K562 (cell line): ENCODE measurements at regions not wholly inside any gene's neighbourhood (a gene's known extent, or its start where the extent isn't known, plus 50 kb on each side); places are given as distances from the start of the nearest gene placed in this dataset.

Experiments
- ATAC-seq: fragments of 200-7000 bp; cut with Tn5 transposase; 3 replicates; pipeline ENCODE4 v1.9.1; 2020; ENCODE audit warnings: moderate library complexity
- BruUV-seq: library from RNA; stranded (reverse); fragments of 400-500 nt; replicated peaks from 2 replicates; lab custom pipeline; 2021; lab: Mats Ljungman, UMichigan
- CTCF ChIA-PET: fragments of 300-600 bp; formaldehyde crosslinking; extraction: SDS; loops from one replicate; lab custom pipeline; 2021; ENCODE audit warnings: low intra/inter-chr PET ratio; lab: Yijun Ruan, JAX
- POLR2A ChIA-PET: fragments of 300-600, 350-650 bp; sonication (Branson Sonifier 250); formaldehyde crosslinking; extraction: SDS; loops from one replicate; lab custom pipeline; 2021; ENCODE audit warnings: antibody characterized with exemption, inconsistent platforms; lab: Yijun Ruan, JAX
- DNase-seq, 4 experiments: peaks; one replicate each; pipeline versions ENCODE4 v3.0.0 to v3.0.0-alpha.2; 2011 to 2018; ENCODE audit warnings: low spot score in 3 of 4, mixed read lengths in 3 of 4; ENCODE audit errors: extremely low read depth in 1 of 4
- FAIRE-seq: peaks from 2 replicates; lab custom pipeline; 2011; peaks lifted over from hg19 to GRCh38; lab: Jason Lieb, UNC
- H2AFZ ChIP-seq: 2 replicates; pipeline ENCODE4 v1.6.0; 2011; ENCODE audit warnings: low read depth, low read length, control low read depth, inconsistent platforms
- H3K27ac ChIP-seq: fragments of 200-600 bp; 3 replicates; pipeline ENCODE4 v1.8.0; 2011; ENCODE audit warnings: low read depth, mild to moderate bottlenecking, control low read depth, inconsistent platforms, low read length, moderate library complexity, mixed read lengths; ENCODE audit errors: extremely low read depth
- H3K27me3 ChIP-seq, 2 experiments: fragments of 300-600 bp in 1 of 2; 2 replicates in 1 of 2; 3 replicates in 1 of 2; pipeline versions ENCODE4 v1.6.0 to v1.8.0; 2011; ENCODE audit warnings: inconsistent platforms in 2 of 2, low read length in 2 of 2, mild to moderate bottlenecking in 1 of 2, mixed read lengths in 1 of 2, moderate library complexity in 1 of 2; ENCODE audit not compliant: control insufficient read depth in 2 of 2, insufficient read depth in 2 of 2
- H3K36me3 ChIP-seq: fragments of 300-600 bp; 3 replicates; pipeline ENCODE4 v1.8.0; 2011; ENCODE audit warnings: mild to moderate bottlenecking, low read length, inconsistent platforms; ENCODE audit not compliant: control insufficient read depth, insufficient read depth
- H3K4me1 ChIP-seq, 2 experiments: fragments of 200-600 bp in 1 of 2; replicated peaks in 1 of 2; 2 replicates in 1 of 2; 3 replicates in 1 of 2; pipeline versions ENCODE4 v1.5.1 to v1.8.0; 2011; ENCODE audit warnings: inconsistent platforms in 2 of 2, low read length in 2 of 2, mild to moderate bottlenecking in 1 of 2, mixed read lengths in 1 of 2, moderate library complexity in 1 of 2; ENCODE audit not compliant: control insufficient read depth in 2 of 2, insufficient read depth in 2 of 2
- H3K4me2 ChIP-seq: 2 replicates; pipeline ENCODE4 v1.6.1; 2011; ENCODE audit warnings: low read length, control low read depth, inconsistent platforms, mixed read lengths; ENCODE audit not compliant: insufficient read depth
- H3K4me3 ChIP-seq: fragments of 200-600 bp; sonication (generic), shearing (Covaris generic); 2 replicates; pipeline ENCODE4 v1.5.1; 2016; ENCODE audit warnings: control low read depth, inconsistent platforms
- H3K79me2 ChIP-seq: fragments of 200-600 bp; 3 replicates; pipeline ENCODE4 v1.8.0; 2011; ENCODE audit warnings: low read length, inconsistent platforms; ENCODE audit not compliant: control insufficient read depth, insufficient read depth
- H3K9ac ChIP-seq, 2 experiments: 2 replicates each; pipeline versions ENCODE4 v1.6.0 to v1.6.1; 2011; ENCODE audit warnings: low read depth in 2 of 2, low read length in 2 of 2, control low read depth in 1 of 2, inconsistent platforms in 1 of 2, mild to moderate bottlenecking in 1 of 2, mixed read lengths in 1 of 2; ENCODE audit not compliant: insufficient read depth in 1 of 2
- H3K9me1 ChIP-seq: one replicate; pipeline ENCODE4 v1.6.0; 2011; ENCODE audit warnings: inconsistent platforms, mild to moderate bottlenecking, low read length, moderate library complexity; ENCODE audit not compliant: control insufficient read depth, insufficient read depth
- H3K9me3 ChIP-seq: replicated peaks from 2 replicates; pipeline ENCODE4 v1.5.1; 2011; ENCODE audit warnings: low read depth, low read length, inconsistent platforms; ENCODE audit not compliant: control insufficient read depth, insufficient read depth
- H4K20me1 ChIP-seq: replicated peaks from 2 replicates; pipeline ENCODE4 v1.6.1; 2011; ENCODE audit warnings: low read length, inconsistent platforms, mixed read lengths; ENCODE audit not compliant: control insufficient read depth, insufficient read depth
- ATF1 ChIP-seq, 2 experiments: fragments of 450-650 bp in 1 of 2; IDR thresholded peaks; 2 replicates each; pipeline ENCODE4 v1.6.1; 2016; ENCODE audit warnings: missing compliant biosample characterization in 1 of 2, missing genetic modification characterization in 1 of 2
- CSDE1 ChIP-seq, 2 experiments: fragments of 450-650 bp; IDR thresholded peaks; 2 replicates each; pipeline ENCODE4 v1.6.1; 2016; ENCODE audit warnings: mild to moderate bottlenecking in 1 of 2
- LCOR ChIP-seq: sonication (generic); formaldehyde crosslinking; IDR thresholded peaks from 2 replicates; pipeline ENCODE4 v1.8.0; 2022; ENCODE audit warnings: mild to moderate bottlenecking, missing genetic modification reagents
- SMARCA5 ChIP-seq: fragments of 450-650 bp; IDR thresholded peaks from 2 replicates; pipeline ENCODE4 v1.6.1; 2016
- SMARCC2 ChIP-seq: fragments of 450-650 bp; IDR thresholded peaks from 2 replicates; pipeline ENCODE4 v1.6.1; 2017; ENCODE audit warnings: antibody characterized with exemption, moderate library complexity, mild to moderate bottlenecking, low read depth
- TEAD1 ChIP-seq, 2 experiments: fragments of 450-650 bp in 1 of 2; sonication (generic) in 1 of 2; formaldehyde crosslinking; IDR thresholded peaks; 2 replicates each; pipeline versions ENCODE4 v1.4.0 to v1.8.0; 2020 to 2022; ENCODE audit warnings: mild to moderate bottlenecking in 2 of 2, missing genetic modification reagents in 1 of 2
- ZNF445 ChIP-seq: fragments of 250-450 bp; sonication (Bioruptor Pico); IDR thresholded peaks from 2 replicates; pipeline ENCODE4 v1.4.0; 2020; ENCODE audit warnings: low read depth, mild to moderate bottlenecking, moderate library complexity
- ZNF561 ChIP-seq: fragments of 450-650 bp; formaldehyde crosslinking; conservative IDR thresholded peaks from 2 replicates; pipeline ENCODE4 v1.4.0; 2020; ENCODE audit warnings: mild to moderate bottlenecking, moderate library complexity
- ZNF77 ChIP-seq: fragments of 250-450 bp; sonication (Bioruptor Pico); IDR thresholded peaks from 2 replicates; pipeline ENCODE4 v1.5.0; 2020
- ZZZ3 ChIP-seq: fragments of 450-650 bp; IDR thresholded peaks from 2 replicates; pipeline ENCODE4 v1.6.1; 2016; ENCODE audit warnings: antibody characterized with exemption, mild to moderate bottlenecking, moderate library complexity
- WGBS: fragments of 100-300 bp; shearing (Covaris generic); methylation state at CpG from one replicate; pipeline ENCODE4 v1.1.6; 2016; ENCODE audit warnings: low coverage, mixed read lengths; ENCODE audit not compliant: insufficient coverage; ENCODE audit errors: missing lambda C conversion rate; 5-methylcytosine and 5-hydroxymethylcytosine counted together
- in situ Hi-C: fragments of 300-500 bp; cut with MboI; formaldehyde crosslinking; loops from 4 replicates; pipeline ENCODE4 v1.15.0; 2018; ENCODE audit warnings: inconsistent platforms, mixed read lengths
- intact Hi-C: fragments of 100-400 bp; cut with micrococcal nuclease; formaldehyde crosslinking; loops from 2 replicates; pipeline ENCODE4 v1.14.2; 2022
- TF ChIP-seq, protein P1 (sequence below), 2 experiments: fragments of 450-650 bp; formaldehyde crosslinking in 1 of 2; IDR thresholded peaks; 2 replicates each; pipeline versions ENCODE4 v1.4.0 to v1.6.1; 2014 to 2020; ENCODE audit warnings: mild to moderate bottlenecking in 2 of 2, borderline replicate concordance in 1 of 2, low read depth in 1 of 2
- TF ChIP-seq, protein P2 (sequence below): IDR thresholded peaks from 2 replicates; pipeline ENCODE4 v1.6.1; 2016; ENCODE audit warnings: missing genetic modification characterization, missing compliant biosample characterization
- TF ChIP-seq, protein P3 (sequence below): fragments of 250-450 bp; sonication (Bioruptor Pico); IDR thresholded peaks from 2 replicates; pipeline ENCODE4 v1.5.0; 2020; ENCODE audit warnings: mild to moderate bottlenecking

DNA sequence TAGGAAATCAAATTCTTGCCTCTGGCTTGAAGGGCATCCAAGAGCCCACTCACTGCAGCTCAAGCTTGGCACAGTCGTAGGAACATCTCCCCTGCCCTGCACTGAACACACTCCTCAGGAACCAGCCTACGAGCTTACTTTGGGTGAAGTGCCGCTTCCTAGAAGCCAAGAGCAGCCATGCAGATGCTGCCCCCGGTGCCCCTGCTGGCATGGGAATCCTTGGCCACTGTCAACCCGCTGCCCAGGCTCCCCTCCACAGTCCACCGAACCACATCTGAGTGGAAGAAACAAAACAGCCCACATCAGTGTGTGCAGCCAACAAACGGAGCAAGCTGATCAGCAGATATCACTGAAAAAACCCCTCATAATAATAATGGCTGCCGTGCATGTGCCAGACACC is 89.8 kb downstream of the TMEM215 start:
- H3K9me1 ChIP-seq: no peaks in the 10 kb centered on the region
- H3K27ac ChIP-seq: no peak overlapping the region
- 16% methylated on average over 8 of the region's 8 CpGs for WGBS
- H3K4me2 ChIP-seq: no peak overlapping the region
- DNase-seq: no peak
- intact Hi-C loops: no loop called here
- CTCF ChIA-PET: no interaction called here
- POLR2A ChIA-PET: interaction anchor here (1.0 kb wide), 1 partner anchor 9 kb away, joined by 4 read pairs; no protein-coding TSS in a partner anchor
- no peak overlapping the region for H3K4me3 ChIP-seq
- FAIRE-seq: no peak
- no peaks in the 10 kb centered on the region for H3K27me3 ChIP-seq
- H4K20me1 ChIP-seq: no peaks in the 10 kb centered on the region
- no peaks in the 10 kb centered on the region; a peak in 2 of 5 replicates for H3K4me1 ChIP-seq
- H3K9ac ChIP-seq: no peak overlapping the region
- H3K79me2 ChIP-seq: no peaks in the 10 kb centered on the region
- H3K36me3 ChIP-seq: no peaks in the 10 kb centered on the region
- no peak overlapping the region for H2AFZ ChIP-seq
- no peak for ATAC-seq
- H3K9me3 ChIP-seq: no peaks in the 10 kb centered on the region
- BruUV-seq: no TSS peak
- in situ Hi-C loops: no loop called here
- TF ChIP-seq LCOR (CRISPR knock-in tag): no peak
- no peak for TF ChIP-seq ZNF77 (CRISPR knock-in tag)
- TF ChIP-seq TEAD1 (CRISPR knock-in tag; IDR thresholded peaks at IDR 0.05): no peak
- TF ChIP-seq ATF1 (CRISPR knock-in tag; IDR thresholded peaks at IDR 0.05): no peak
- TF ChIP-seq ATF1 (tag; IDR thresholded peaks at IDR 0.05): no peak
- TF ChIP-seq, protein P1, sequence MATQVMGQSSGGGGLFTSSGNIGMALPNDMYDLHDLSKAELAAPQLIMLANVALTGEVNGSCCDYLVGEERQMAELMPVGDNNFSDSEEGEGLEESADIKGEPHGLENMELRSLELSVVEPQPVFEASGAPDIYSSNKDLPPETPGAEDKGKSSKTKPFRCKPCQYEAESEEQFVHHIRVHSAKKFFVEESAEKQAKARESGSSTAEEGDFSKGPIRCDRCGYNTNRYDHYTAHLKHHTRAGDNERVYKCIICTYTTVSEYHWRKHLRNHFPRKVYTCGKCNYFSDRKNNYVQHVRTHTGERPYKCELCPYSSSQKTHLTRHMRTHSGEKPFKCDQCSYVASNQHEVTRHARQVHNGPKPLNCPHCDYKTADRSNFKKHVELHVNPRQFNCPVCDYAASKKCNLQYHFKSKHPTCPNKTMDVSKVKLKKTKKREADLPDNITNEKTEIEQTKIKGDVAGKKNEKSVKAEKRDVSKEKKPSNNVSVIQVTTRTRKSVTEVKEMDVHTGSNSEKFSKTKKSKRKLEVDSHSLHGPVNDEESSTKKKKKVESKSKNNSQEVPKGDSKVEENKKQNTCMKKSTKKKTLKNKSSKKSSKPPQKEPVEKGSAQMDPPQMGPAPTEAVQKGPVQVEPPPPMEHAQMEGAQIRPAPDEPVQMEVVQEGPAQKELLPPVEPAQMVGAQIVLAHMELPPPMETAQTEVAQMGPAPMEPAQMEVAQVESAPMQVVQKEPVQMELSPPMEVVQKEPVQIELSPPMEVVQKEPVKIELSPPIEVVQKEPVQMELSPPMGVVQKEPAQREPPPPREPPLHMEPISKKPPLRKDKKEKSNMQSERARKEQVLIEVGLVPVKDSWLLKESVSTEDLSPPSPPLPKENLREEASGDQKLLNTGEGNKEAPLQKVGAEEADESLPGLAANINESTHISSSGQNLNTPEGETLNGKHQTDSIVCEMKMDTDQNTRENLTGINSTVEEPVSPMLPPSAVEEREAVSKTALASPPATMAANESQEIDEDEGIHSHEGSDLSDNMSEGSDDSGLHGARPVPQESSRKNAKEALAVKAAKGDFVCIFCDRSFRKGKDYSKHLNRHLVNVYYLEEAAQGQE (IDR thresholded peaks at IDR 0.05; ENCODE audit: borderline replicate concordance): no peak
- TF ChIP-seq, protein P1 (CRISPR knock-in tag; IDR thresholded peaks at IDR 0.05; ENCODE audit: low read depth): no peak
- TF ChIP-seq CSDE1 (IDR thresholded peaks at IDR 0.05): no peak
- TF ChIP-seq ZZZ3: no peak
- no peak for TF ChIP-seq SMARCC2
- TF ChIP-seq, protein P2, sequence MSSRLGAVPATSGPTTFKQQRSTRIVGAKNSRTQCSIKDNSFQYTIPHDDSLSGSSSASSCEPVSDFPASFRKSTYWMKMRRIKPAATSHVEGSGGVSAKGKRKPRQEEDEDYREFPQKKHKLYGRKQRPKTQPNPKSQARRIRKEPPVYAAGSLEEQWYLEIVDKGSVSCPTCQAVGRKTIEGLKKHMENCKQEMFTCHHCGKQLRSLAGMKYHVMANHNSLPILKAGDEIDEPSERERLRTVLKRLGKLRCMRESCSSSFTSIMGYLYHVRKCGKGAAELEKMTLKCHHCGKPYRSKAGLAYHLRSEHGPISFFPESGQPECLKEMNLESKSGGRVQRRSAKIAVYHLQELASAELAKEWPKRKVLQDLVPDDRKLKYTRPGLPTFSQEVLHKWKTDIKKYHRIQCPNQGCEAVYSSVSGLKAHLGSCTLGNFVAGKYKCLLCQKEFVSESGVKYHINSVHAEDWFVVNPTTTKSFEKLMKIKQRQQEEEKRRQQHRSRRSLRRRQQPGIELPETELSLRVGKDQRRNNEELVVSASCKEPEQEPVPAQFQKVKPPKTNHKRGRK (tag): no peak
- TF ChIP-seq ZNF561 (CRISPR knock-in tag): no peak
- no peak for TF ChIP-seq SMARCA5
- TF ChIP-seq, protein P3, sequence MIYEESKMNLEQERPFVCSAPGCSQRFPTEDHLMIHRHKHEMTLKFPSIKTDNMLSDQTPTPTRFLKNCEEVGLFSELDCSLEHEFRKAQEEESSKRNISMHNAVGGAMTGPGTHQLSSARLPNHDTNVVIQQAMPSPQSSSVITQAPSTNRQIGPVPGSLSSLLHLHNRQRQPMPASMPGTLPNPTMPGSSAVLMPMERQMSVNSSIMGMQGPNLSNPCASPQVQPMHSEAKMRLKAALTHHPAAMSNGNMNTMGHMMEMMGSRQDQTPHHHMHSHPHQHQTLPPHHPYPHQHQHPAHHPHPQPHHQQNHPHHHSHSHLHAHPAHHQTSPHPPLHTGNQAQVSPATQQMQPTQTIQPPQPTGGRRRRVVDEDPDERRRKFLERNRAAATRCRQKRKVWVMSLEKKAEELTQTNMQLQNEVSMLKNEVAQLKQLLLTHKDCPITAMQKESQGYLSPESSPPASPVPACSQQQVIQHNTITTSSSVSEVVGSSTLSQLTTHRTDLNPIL (CRISPR knock-in tag): no peak
- no peak for TF ChIP-seq ZNF445 (CRISPR knock-in tag)
